CD4-positive, alpha-beta T cell treated with Interleukin-12 subunit alpha and Interleukin-12 subunit beta, for 1 hour (primary cell): ENCODE measurements at regions not wholly inside any gene's neighbourhood (a gene's known extent, or its start where the extent isn't known, plus 50 kb on each side); places are given as distances from the start of the nearest gene placed in this dataset.

Experiments
- DNase-seq: peaks from one replicate; pipeline ENCODE4 v3.0.0-alpha.2; 2020

DNA sequence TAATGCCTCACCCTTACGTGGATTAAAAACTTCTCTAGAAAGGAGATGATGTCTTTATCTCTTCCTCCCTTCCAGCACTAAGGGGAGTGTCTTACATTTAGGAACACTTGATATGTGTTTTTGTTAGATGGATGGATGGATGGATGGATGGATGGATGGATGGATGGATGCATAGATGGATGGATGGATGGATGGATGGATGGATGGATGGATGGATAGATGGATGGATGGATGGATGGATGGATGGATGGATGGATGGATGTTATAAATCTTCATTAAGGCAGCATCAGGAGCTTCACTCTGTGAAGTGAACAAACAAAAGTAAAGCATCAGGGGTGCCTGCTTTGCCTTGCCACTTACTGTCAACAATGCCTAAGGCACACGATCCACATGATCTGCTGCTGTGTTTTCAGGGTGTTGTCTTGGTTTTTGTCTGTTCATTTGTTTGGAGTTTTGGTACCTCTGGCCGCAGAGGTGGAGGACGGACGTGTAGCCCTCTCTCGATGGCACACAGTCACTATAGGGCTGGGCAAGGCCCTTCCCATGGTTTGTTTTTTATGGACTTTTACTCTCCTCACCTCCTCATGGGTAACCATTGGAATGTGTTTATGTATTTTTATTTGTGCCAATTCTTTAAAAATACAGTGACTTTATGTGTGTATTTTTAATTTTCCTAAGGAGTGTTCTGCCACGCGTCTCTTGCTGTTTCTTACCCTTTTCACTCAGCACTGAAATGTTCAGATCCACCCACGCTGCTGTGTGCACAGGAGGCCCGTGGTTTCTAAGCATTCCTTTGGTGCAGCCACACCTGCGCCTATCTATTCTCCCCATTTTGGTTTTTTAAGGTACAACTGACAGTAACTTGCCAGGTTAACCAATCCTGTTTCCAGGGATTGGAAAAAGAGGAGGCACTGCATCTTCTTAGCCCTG, 91.8 kb upstream of the ENPP6 start:
- no peak for DNase-seq

DNA sequence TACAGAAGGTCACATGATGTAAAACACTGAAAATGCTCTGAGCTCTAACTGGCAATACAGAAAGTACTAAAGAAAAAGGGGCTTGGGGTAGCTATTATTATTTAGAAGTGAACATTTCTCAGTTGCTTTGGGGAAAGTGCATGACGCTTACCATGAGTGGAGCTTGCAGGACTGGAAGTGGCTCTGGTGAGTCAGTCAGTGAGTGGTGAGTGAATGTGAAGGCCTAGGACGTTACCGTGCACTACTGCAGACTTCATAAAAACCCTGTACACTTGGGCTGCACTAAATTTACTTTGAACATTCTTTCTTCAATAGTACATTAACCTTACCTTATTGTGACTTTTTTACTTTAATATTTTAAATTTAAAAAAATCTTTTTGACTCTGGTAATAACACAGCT, 89.3 kb upstream of the ENPP6 start:
- DNase-seq: no peak

GRCh38 chr4:184306470-184306869, 88.8 kb upstream of the ENPP6 start:
- DNase-seq: no peak

DNA sequence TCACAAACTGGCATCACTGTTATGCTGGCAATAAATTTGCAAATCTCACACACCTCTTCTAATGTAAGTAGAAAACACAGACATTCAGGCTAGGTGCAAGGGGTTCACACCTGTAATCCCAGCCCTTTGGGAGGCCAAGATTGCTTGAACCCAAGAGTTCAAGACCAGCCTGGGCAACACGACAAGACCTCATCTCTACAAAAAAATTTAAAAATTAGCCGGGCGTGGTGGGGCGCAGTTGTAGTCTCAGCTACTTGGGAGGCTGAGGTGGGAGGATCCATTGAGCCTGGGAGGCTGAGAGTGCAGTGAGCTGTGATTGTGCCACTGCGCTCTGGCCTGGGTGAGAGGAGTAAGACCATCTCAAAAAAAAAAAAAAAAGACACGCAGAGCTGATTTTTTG, 83.1 kb upstream of the ENPP6 start:
- no peak for DNase-seq

GRCh38 chr4:184298254-184298653, 80.6 kb upstream of the ENPP6 start:
- DNase-seq: no peak

DNA sequence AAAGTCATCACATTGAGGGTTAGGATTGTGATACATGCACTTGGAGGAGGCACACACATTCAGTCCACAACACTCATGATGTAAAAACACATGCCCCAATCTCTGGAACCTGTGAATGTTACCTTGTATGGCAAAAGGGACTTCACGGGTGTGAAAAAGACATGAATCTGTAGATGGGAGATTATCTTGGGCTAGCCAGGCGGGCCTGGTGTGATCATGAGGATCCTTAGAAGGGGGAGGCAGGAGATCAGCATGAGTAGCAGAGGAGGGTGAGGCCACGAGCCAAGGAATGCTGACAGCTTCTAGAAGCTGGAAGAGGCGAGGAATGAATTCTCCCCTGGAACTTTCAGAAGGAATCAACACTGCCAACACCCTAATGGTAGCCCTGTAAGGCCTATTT, 77.5 kb upstream of the ENPP6 start:
- no peak for DNase-seq

DNA sequence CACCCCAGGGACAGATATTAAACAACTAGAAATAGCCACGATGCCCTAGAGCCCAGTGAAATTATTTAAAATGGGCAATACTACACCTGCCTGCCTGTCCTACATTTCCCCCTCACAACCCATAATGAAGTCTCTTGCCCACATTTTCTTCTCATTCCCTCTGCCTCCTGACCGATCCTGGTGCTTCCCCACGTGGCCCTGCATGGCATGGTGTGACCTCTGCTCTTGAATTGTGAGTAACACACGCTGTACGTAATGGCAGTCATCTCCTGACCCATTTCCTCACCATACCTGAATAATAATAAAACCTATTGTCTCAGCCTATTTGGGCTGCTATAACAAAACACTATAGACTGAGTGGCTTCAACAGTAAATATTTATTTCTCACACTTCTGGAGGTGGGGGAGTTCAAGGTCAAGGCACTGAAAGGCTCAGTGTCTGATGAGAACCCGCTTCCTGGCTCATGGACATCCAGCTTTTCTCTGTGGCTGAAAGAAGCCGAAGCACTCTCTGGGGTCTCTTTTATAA, 77.0 kb upstream of the ENPP6 start:
- DNase-seq: no peak

GRCh38 chr4:184293552-184293951, 75.9 kb upstream of the ENPP6 start:
- peak; percentile 15 for DNase-seq

GRCh38 chr4:184292877-184293276, 75.2 kb upstream of the ENPP6 start:
- no peak for DNase-seq

- no peak for DNase-seq
Measured at GRCh38 chr4:184292465-184292867, 74.8 kb upstream of the ENPP6 start.

DNA sequence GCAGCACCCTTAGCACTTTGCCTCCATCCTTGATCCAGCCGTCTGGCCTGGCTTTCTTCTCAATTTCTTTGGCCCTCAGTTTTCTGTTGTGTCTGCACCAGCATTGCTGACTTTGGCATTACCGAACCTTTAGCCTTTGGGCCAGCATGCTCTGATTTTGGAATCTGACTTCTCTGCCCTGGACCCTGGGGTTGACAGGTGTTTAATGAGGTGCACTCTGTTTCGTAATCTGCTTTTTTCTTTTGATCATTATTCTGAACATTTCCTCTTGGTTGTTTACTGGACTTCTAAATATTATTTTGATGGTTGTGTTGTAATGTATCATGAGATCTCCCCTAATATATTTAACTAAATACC, 71.5 kb upstream of the ENPP6 start:
- no peak for DNase-seq

GRCh38 chr4:184288451-184289178, 70.9 kb upstream of the ENPP6 start:
- no peak for DNase-seq

- no peak for DNase-seq
Measured at GRCh38 chr4:184287697-184288255, 70.1 kb upstream of the ENPP6 start.

DNA sequence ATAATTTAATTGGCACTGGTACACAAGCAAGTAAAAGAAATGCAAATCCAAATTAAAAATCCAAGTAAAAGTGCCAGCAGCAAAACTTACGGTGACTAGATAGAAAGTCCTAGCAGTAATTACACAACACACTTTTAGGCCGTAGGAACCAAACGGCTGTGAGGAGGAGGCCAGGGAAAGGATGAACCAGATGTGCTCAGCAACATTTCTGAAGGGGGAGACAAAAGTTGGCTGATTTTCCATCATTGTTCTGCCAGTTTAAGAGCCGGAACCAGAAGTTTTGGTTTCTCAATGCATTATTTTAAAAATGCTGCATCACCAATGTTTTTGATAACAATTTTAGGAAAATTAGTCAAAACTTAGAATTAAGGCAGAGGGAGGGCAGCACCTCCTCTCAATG, 68.7 kb upstream of the ENPP6 start:
- DNase-seq: no peak

GRCh38 chr4:184284742-184285141, 67.1 kb upstream of the ENPP6 start:
- no peak for DNase-seq

DNA sequence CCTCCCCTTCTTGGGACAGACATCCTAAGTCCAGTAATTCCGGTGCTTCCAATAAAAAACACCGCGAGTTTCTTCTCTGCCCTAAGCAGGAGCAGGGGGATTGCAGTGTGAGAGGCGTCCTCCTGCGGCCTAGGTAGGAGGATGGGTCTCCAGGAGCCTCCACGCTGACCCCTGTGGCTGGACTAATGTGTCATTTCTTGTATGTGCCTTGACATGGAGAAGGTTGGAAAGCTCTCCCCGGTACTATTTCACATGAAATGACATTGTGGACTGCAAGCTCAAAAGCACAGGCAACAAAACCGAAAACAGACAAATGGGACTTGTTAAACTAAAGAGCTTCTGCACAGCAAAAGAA, 66.6 kb upstream of the ENPP6 start:
- DNase-seq: no peak

- DNase-seq: no peak
Measured at GRCh38 chr4:184283659-184284335, 66.1 kb upstream of the ENPP6 start.

DNA sequence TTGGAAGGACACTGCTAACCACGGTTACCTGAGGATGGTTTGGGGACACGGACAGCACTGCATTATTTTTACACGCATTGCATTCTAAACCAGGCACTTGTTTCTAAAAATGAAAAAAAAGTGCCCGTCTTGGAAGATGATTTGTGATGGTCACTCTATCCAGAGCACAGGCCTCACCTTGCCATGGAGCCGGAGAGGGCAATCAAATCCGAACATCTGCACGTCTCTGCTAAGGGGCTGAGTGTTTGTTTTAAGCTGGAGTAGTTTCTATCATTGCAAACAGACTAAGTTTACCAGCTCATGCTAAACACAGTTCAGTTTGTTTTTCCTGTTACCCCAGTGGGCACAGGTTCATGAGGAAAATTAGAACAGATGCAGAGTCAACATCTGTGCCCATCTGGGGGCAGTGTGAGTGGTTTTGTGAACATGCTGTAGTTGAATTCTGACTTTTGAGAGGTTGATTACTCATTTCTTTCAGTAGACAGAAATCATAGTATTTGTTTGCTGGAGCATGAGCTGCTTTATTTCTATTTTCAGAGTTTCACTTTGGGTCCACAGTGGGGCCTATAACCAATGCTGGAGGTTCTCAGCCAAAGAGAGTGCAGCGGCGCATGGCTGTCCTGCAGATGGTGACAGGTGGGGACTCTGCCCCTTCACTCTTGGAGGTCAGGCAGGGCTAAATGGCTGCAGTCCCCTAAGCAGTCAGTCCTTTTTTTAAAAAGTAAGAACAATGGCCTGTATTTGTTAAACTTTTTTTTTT, 65.4 kb upstream of the ENPP6 start:
- no peak for DNase-seq

- peak; percentile 53 for DNase-seq
Measured at GRCh38 chr4:184282251-184282713, 64.6 kb upstream of the ENPP6 start.

DNA sequence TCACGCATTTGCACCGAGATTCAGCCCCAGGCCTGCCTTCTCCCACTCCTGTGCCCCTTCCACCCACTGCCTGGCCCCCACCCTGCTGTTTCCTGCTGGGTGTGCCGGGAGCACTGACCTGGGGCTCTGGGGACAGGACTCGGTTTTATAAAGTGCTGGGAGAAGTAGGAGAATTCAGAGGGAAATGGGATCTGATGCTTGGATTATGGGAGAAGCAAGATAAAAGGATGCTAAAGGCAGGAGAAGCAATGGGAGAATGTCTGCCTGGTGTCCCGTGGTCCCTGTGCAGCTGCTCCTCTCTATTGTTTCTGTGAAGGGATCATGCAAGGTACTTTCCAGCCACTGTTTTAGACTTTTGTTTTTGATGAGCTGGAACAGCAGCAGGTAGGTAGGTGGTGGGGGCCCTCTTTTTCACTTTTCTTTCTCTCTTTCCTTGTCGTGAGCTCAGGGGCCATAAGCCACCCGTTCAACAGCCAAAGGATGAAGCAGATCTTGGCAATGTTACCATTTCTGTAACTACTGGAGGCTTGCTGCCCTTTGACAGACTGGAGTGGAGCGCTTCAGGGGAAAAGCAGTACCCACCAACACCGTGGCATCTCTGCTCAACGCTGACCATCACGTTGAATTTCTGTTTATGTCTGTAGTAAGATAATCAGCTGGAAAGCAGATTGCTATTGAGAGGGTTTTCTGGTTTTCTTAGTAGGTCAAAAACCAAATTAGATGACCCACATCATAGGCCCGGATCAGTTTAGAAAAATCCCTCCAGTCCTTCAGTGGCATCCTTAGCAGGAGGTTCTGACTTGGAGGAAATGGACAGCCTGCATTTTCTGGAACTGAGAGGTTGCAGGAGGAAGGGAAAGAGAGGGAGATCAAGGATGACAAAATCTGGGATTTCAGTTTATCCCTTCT, 63.8 kb upstream of the ENPP6 start:
- no peak for DNase-seq

- peak; percentile 57 for DNase-seq
Measured at GRCh38 chr4:184280591-184281071, 63.0 kb upstream of the ENPP6 start.
